HepG2 (cell line): ENCODE measurements at regions not wholly inside any gene's neighbourhood (a gene's known extent, or its start where the extent isn't known, plus 50 kb on each side); places are given as distances from the start of the nearest gene placed in this dataset.

Experiments
- ARNT2 ChIP-seq: sonication (generic); formaldehyde crosslinking; IDR thresholded peaks from 2 replicates; pipeline ENCODE4 v1.8.0; 2022; ENCODE audit warnings: mild to moderate bottlenecking, low read depth, missing genetic modification reagents, moderate library complexity
- FOXA1 ChIP-seq, 2 experiments: fragments of 450-650 bp in 1 of 2; sonication (generic) in 1 of 2; formaldehyde crosslinking in 1 of 2; IDR thresholded peaks; 2 replicates each; pipeline versions ENCODE4 v1.4.0 to v1.6.1; 2016 to 2020; ENCODE audit warnings: missing genetic modification reagents in 1 of 2
- TF ChIP-seq, protein P1 (sequence below), 2 experiments: sonication (generic) in 1 of 2; formaldehyde crosslinking in 1 of 2; IDR thresholded peaks; 2 replicates each; pipeline versions ENCODE4 v1.4.0 to v1.6.1; 2018 to 2020; ENCODE audit warnings: missing genetic modification reagents in 2 of 2, borderline replicate concordance in 1 of 2, low read depth in 1 of 2, mild to moderate bottlenecking in 1 of 2, missing biosample characterization in 1 of 2

DNA sequence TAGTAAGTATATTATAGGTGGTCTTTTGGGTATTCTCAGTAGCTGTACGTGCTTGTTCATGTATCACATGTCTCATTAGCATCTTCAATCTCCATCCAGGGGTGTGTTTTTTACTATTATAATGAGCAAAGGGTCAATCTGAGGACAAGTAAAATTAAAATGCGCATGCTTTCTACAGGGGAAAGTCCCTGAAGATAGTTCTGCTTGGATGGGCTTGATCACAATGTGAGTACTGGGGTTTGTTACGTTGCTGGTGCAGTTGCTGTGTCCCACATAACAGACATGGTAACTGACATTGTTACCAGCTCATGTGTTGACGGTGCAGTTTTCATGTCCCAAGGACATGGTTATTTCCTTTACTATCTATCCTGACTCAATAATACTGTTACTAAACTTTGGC is 65.9 kb downstream of the UCHL1 start:
- TF ChIP-seq ARNT2 (CRISPR knock-in tag) (no peak), FOXA1 (IDR thresholded peaks at IDR 0.05) (no peak), FOXA1 (CRISPR knock-in tag; IDR thresholded peaks at IDR 0.05) (no peak)
- TF ChIP-seq, protein P1, sequence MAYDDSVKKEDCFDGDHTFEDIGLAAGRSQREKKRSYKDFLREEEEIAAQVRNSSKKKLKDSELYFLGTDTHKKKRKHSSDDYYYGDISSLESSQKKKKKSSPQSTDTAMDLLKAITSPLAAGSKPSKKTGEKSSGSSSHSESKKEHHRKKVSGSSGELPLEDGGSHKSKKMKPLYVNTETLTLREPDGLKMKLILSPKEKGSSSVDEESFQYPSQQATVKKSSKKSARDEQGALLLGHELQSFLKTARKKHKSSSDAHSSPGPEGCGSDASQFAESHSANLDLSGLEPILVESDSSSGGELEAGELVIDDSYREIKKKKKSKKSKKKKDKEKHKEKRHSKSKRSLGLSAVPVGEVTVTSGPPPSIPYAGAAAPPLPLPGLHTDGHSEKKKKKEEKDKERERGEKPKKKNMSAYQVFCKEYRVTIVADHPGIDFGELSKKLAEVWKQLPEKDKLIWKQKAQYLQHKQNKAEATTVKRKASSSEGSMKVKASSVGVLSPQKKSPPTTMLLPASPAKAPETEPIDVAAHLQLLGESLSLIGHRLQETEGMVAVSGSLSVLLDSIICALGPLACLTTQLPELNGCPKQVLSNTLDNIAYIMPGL (CRISPR knock-in tag; IDR thresholded peaks at IDR 0.05; ENCODE audit: borderline replicate concordance in 1 of 2, low read depth in 1 of 2): no peak
